ENCODE measurements at regions not wholly inside any gene's neighbourhood (a gene's known extent, or its start where the extent isn't known, plus 50 kb on each side); places are given as distances from the start of the nearest gene placed in this dataset.

DNA sequence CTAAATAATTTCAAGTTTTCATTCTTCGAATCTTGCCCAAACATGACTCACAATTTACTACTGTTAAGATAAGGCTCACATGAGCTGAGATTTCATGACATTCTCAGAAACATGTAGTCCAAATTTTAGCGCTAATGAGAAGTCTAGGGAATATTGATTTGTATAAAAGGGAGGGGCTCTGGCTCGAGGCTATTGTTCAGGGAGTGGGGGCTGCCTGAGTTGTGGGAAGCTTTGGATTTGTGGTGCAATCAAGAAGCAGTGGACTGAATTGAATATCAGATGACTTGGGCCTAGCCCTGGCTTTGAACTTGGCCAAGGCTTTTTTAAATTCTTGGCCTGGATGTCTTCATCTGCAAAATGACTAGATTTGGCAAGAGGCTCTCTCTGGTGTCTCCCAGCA is 674.9 kb upstream of the FANCL start:
- Histone ChIP-seq H3K4me3 (ENCODE audit: low read length in 2 of 2) (no peak overlapping the region), H3K9me3 (ENCODE audit: control insufficient read depth in 2 of 2, low read length in 2 of 2) (no peaks in the 10 kb centered on the region), H3K27ac (ENCODE audit: low read length) (no peak overlapping the region), H3K4me1 (ENCODE audit: control insufficient read depth, insufficient read depth, low read length) (no peaks in the 10 kb centered on the region), H3K27me3 (ENCODE audit: control insufficient read depth in 1 of 2, insufficient read depth in 2 of 2, low read length in 2 of 2) (no peaks in the 10 kb centered on the region), H3K36me3 (ENCODE audit: control insufficient read depth in 2 of 2, insufficient read depth in 2 of 2, low read length in 2 of 2) (no peaks in the 10 kb centered on the region), H3K9ac (ENCODE audit: low read length in 2 of 2) (no peak overlapping the region)

DNA sequence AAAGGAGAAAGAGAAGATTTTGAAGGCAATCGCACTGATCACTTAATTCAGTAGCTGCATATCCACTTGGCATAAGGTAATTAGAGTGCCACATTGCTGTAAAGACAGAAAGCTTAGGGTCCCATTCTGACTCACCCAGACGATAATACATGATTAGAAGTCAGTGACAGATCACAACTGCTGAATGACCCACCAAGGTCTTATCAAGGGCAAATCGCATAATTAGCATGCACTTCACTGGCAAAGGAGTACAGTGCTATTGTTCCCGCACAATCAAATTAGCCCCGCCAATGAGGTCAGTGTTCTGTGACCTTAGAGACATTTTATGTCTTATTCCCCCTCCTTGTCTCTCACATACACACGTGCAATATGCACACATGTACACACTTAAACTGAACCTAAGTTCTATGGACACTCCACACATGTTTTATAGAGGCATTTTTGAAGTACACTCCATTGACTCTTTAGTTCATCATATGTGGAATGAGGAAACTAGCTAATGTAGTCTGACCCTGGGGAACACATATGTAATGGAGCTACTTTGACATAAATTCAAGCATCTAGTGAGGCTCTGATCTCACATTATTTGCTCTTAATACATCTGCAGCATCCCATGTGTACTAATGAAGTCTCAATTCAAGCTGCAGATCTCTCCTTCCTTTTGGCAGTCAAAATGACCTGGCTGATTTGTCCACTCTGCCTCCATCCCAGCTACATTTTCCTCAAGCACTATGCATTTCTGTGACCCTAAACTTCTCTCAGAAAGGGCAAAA is 673.8 kb upstream of the FANCL start:
- no peaks in the 10 kb centered on the region for H3K36me3 ChIP-seq (ENCODE audit: control insufficient read depth in 2 of 2, insufficient read depth in 2 of 2, low read length in 2 of 2)
- H3K4me3 ChIP-seq (ENCODE audit: low read length in 2 of 2) = no peak overlapping the region
- no peaks in the 10 kb centered on the region for H3K4me1 ChIP-seq (ENCODE audit: control insufficient read depth, insufficient read depth, low read length)
- H3K27ac ChIP-seq (ENCODE audit: low read length) = no peak overlapping the region
- no peaks in the 10 kb centered on the region for H3K9me3 ChIP-seq (ENCODE audit: control insufficient read depth in 2 of 2, low read length in 2 of 2)
- H3K9ac ChIP-seq (ENCODE audit: low read length in 2 of 2) = no peak overlapping the region
- H3K27me3 ChIP-seq (ENCODE audit: control insufficient read depth in 1 of 2, insufficient read depth in 2 of 2, low read length in 2 of 2) = no peaks in the 10 kb centered on the region

GRCh38 chr2:58913082-58913726 is 672.1 kb upstream of the FANCL start:
- no peaks in the 10 kb centered on the region for H3K36me3 ChIP-seq (ENCODE audit: control insufficient read depth in 2 of 2, insufficient read depth in 2 of 2, low read length in 2 of 2)
- no peak overlapping the region for H3K9ac ChIP-seq (ENCODE audit: low read length in 2 of 2)
- H3K4me1 ChIP-seq (ENCODE audit: control insufficient read depth, insufficient read depth, low read length) = no peaks in the 10 kb centered on the region
- no peaks in the 10 kb centered on the region for H3K9me3 ChIP-seq (ENCODE audit: control insufficient read depth in 2 of 2, low read length in 2 of 2)
- no peaks in the 10 kb centered on the region for H3K27me3 ChIP-seq (ENCODE audit: control insufficient read depth in 1 of 2, insufficient read depth in 2 of 2, low read length in 2 of 2)
- no peak overlapping the region for H3K4me3 ChIP-seq (ENCODE audit: low read length in 2 of 2)
- no peak overlapping the region for H3K27ac ChIP-seq (ENCODE audit: low read length)

- Histone ChIP-seq H3K36me3 (ENCODE audit: control insufficient read depth in 2 of 2, insufficient read depth in 2 of 2, low read length in 2 of 2) (no peaks in the 10 kb centered on the region), H3K4me3 (ENCODE audit: low read length in 2 of 2) (no peak overlapping the region), H3K27me3 (ENCODE audit: control insufficient read depth in 1 of 2, insufficient read depth in 2 of 2, low read length in 2 of 2) (no peaks in the 10 kb centered on the region), H3K9ac (ENCODE audit: low read length in 2 of 2) (no peak overlapping the region), H3K9me3 (ENCODE audit: control insufficient read depth in 2 of 2, low read length in 2 of 2) (no peaks in the 10 kb centered on the region), H3K27ac (ENCODE audit: low read length) (no peak overlapping the region), H3K4me1 (ENCODE audit: control insufficient read depth, insufficient read depth, low read length) (no peaks in the 10 kb centered on the region)
Measured at GRCh38 chr2:58911877-58912276, 670.8 kb upstream of the FANCL start.

- Histone ChIP-seq H3K27ac (ENCODE audit: low read length) (no peak overlapping the region), H3K4me1 (ENCODE audit: control insufficient read depth, insufficient read depth, low read length) (no peaks in the 10 kb centered on the region), H3K9me3 (ENCODE audit: control insufficient read depth in 2 of 2, low read length in 2 of 2) (no peaks in the 10 kb centered on the region), H3K36me3 (ENCODE audit: control insufficient read depth in 2 of 2, insufficient read depth in 2 of 2, low read length in 2 of 2) (no peaks in the 10 kb centered on the region), H3K4me3 (ENCODE audit: low read length in 2 of 2) (no peak overlapping the region), H3K27me3 (ENCODE audit: control insufficient read depth in 1 of 2, insufficient read depth in 2 of 2, low read length in 2 of 2) (no peaks in the 10 kb centered on the region), H3K9ac (ENCODE audit: low read length in 2 of 2) (no peak overlapping the region)
Measured at GRCh38 chr2:58908501-58909154, 667.5 kb upstream of the FANCL start.

DNA sequence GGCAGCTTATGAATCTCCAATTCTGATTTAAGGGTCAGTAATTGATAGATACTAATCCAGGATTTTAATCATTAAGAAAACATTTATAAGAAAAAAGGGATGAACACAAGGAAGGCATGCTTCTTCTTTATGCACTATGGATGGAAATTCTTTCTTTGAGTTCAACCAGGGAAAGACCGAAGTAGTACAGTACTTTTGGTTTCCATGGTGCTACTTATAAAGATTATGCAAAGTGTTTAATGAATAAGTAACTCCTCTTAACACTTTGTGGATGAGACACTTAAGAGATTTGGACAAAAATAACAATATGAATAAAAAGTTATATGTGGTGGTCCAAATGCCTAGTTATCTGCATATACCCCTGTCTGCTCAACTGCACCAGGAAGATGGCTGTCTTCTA is 666.5 kb upstream of the FANCL start:
- H3K36me3 ChIP-seq (ENCODE audit: control insufficient read depth in 2 of 2, insufficient read depth in 2 of 2, low read length in 2 of 2) = no peaks in the 10 kb centered on the region
- H3K4me1 ChIP-seq (ENCODE audit: control insufficient read depth, insufficient read depth, low read length) = no peaks in the 10 kb centered on the region
- no peak overlapping the region for H3K4me3 ChIP-seq (ENCODE audit: low read length in 2 of 2)
- no peak overlapping the region for H3K27ac ChIP-seq (ENCODE audit: low read length)
- H3K27me3 ChIP-seq (ENCODE audit: control insufficient read depth in 1 of 2, insufficient read depth in 2 of 2, low read length in 2 of 2) = no peaks in the 10 kb centered on the region
- H3K9me3 ChIP-seq (ENCODE audit: control insufficient read depth in 2 of 2, low read length in 2 of 2) = no peaks in the 10 kb centered on the region
- no peak overlapping the region for H3K9ac ChIP-seq (ENCODE audit: low read length in 2 of 2)

- no peaks in the 10 kb centered on the region for H3K27me3 ChIP-seq (ENCODE audit: control insufficient read depth in 1 of 2, insufficient read depth in 2 of 2, low read length in 2 of 2)
- H3K27ac ChIP-seq (ENCODE audit: low read length) = no peak overlapping the region
- H3K9ac ChIP-seq (ENCODE audit: low read length in 2 of 2) = no peak overlapping the region
- no peaks in the 10 kb centered on the region for H3K9me3 ChIP-seq (ENCODE audit: control insufficient read depth in 2 of 2, low read length in 2 of 2)
- no peaks in the 10 kb centered on the region for H3K4me1 ChIP-seq (ENCODE audit: control insufficient read depth, insufficient read depth, low read length)
- no peaks in the 10 kb centered on the region for H3K36me3 ChIP-seq (ENCODE audit: control insufficient read depth in 2 of 2, insufficient read depth in 2 of 2, low read length in 2 of 2)
- no peak overlapping the region for H3K4me3 ChIP-seq (ENCODE audit: low read length in 2 of 2)
Measured at GRCh38 chr2:58906081-58906645, 665.0 kb upstream of the FANCL start.

DNA sequence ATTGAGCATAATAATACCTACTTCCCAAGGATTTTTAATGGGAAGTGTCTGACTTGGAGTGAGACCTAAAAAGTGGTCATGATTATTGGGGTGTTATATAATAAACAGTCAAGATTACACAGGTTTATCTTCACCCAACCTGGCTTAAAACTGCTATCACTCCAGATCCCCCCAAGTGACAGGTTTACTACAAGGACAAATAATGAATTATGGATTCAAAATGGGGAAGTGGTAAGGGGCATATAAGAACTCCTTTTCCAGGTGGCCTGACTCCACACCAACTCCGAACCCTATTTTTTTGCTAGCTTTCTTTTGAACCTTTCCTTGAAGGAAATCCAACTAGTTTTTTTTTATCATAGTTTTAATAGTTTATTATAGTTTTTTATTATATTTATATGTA is 663.0 kb upstream of the FANCL start:
- Histone ChIP-seq H3K9ac (ENCODE audit: low read length in 2 of 2) (no peak overlapping the region), H3K9me3 (ENCODE audit: control insufficient read depth in 2 of 2, low read length in 2 of 2) (no peaks in the 10 kb centered on the region), H3K27me3 (ENCODE audit: control insufficient read depth in 1 of 2, insufficient read depth in 2 of 2, low read length in 2 of 2) (no peaks in the 10 kb centered on the region), H3K4me3 (ENCODE audit: low read length in 2 of 2) (no peak overlapping the region), H3K4me1 (ENCODE audit: control insufficient read depth, insufficient read depth, low read length) (peaks cover 3% of the 10 kb centered on the region), H3K36me3 (ENCODE audit: control insufficient read depth in 2 of 2, insufficient read depth in 2 of 2, low read length in 2 of 2) (no peaks in the 10 kb centered on the region), H3K27ac (ENCODE audit: low read length) (no peak overlapping the region)

GRCh38 chr2:58903427-58903826 is 662.3 kb upstream of the FANCL start:
- H3K27me3 ChIP-seq (ENCODE audit: control insufficient read depth in 1 of 2, insufficient read depth in 2 of 2, low read length in 2 of 2) = no peaks in the 10 kb centered on the region
- no peak overlapping the region for H3K9ac ChIP-seq (ENCODE audit: low read length in 2 of 2)
- no peaks in the 10 kb centered on the region for H3K9me3 ChIP-seq (ENCODE audit: control insufficient read depth in 2 of 2, low read length in 2 of 2)
- no peak overlapping the region for H3K4me3 ChIP-seq (ENCODE audit: low read length in 2 of 2)
- H3K27ac ChIP-seq (ENCODE audit: low read length) = no peak overlapping the region
- H3K4me1 ChIP-seq (ENCODE audit: control insufficient read depth, insufficient read depth, low read length) = peaks cover 3% of the 10 kb centered on the region
- no peaks in the 10 kb centered on the region for H3K36me3 ChIP-seq (ENCODE audit: control insufficient read depth in 2 of 2, insufficient read depth in 2 of 2, low read length in 2 of 2)

- Histone ChIP-seq H3K27ac (ENCODE audit: low read length) (no peak overlapping the region), H3K36me3 (ENCODE audit: control insufficient read depth in 2 of 2, insufficient read depth in 2 of 2, low read length in 2 of 2) (no peaks in the 10 kb centered on the region), H3K4me3 (ENCODE audit: low read length in 2 of 2) (no peak overlapping the region), H3K4me1 (ENCODE audit: control insufficient read depth, insufficient read depth, low read length) (peaks cover 3% of the 10 kb centered on the region), H3K9me3 (ENCODE audit: control insufficient read depth in 2 of 2, low read length in 2 of 2) (no peaks in the 10 kb centered on the region), H3K27me3 (ENCODE audit: control insufficient read depth in 1 of 2, insufficient read depth in 2 of 2, low read length in 2 of 2) (no peaks in the 10 kb centered on the region), H3K9ac (ENCODE audit: low read length in 2 of 2) (no peak overlapping the region)
Measured at GRCh38 chr2:58900246-58901027, 659.3 kb upstream of the FANCL start.
